ENCODE measurements at regions not wholly inside any gene's neighbourhood (a gene's known extent, or its start where the extent isn't known, plus 50 kb on each side); places are given as distances from the start of the nearest gene placed in this dataset.

- TF ChIP-seq CEBPB (IDR thresholded peaks at IDR 0.05) = no peak
These were observed 455.7 kb downstream of the CDH8 start for GRCh38 chr16:61580579-61580978.

GRCh38 chr16:61579195-61579594 is 457.0 kb downstream of the CDH8 start:
- TF ChIP-seq NFIC (IDR thresholded peaks at IDR 0.05) = no peak
- TF ChIP-seq YY1 (IDR thresholded peaks at IDR 0.05; ENCODE audit: low read depth) = no peak
- TF ChIP-seq USF1 (IDR thresholded peaks at IDR 0.05) = no peak
- TF ChIP-seq TEAD4 (IDR thresholded peaks at IDR 0.05) = no peak
- TF ChIP-seq CREB1 (IDR thresholded peaks at IDR 0.05; ENCODE audit: low read depth) = no peak
- no peak for TF ChIP-seq CEBPB (IDR thresholded peaks at IDR 0.05)
- no peak for TF ChIP-seq REST (IDR thresholded peaks at IDR 0.05; ENCODE audit: low read depth)
- TF ChIP-seq EP300 (IDR thresholded peaks at IDR 0.05; ENCODE audit: borderline replicate concordance) = no peak
- TF ChIP-seq EGR1 (IDR thresholded peaks at IDR 0.05) = no peak
- TF ChIP-seq MAX (IDR thresholded peaks at IDR 0.05) = no peak
- no peak for TF ChIP-seq TAF1 (IDR thresholded peaks at IDR 0.05; ENCODE audit: low read depth)

GRCh38 chr16:61576476-61576875 is 459.8 kb downstream of the CDH8 start:
- no peak for TF ChIP-seq CREB1 (IDR thresholded peaks at IDR 0.05; ENCODE audit: low read depth)
- TF ChIP-seq EP300 (IDR thresholded peaks at IDR 0.05; ENCODE audit: borderline replicate concordance) = no peak
- no peak for TF ChIP-seq TAF1 (IDR thresholded peaks at IDR 0.05; ENCODE audit: low read depth)
- TF ChIP-seq TCF12 (IDR thresholded peaks at IDR 0.05; ENCODE audit: low read depth) = no peak
- no peak for TF ChIP-seq MAX (IDR thresholded peaks at IDR 0.05)
- no peak for TF ChIP-seq RAD21 (IDR thresholded peaks at IDR 0.05; ENCODE audit: low read depth)
- no peak for TF ChIP-seq ZBTB7A (IDR thresholded peaks at IDR 0.05; ENCODE audit: low read depth)
- no peak for TF ChIP-seq REST (IDR thresholded peaks at IDR 0.05; ENCODE audit: low read depth)
- TF ChIP-seq TEAD4 (IDR thresholded peaks at IDR 0.05) = no peak
- no peak for TF ChIP-seq EGR1 (IDR thresholded peaks at IDR 0.05)
- TF ChIP-seq YY1 (IDR thresholded peaks at IDR 0.05; ENCODE audit: low read depth) = no peak
- TF ChIP-seq USF1 (IDR thresholded peaks at IDR 0.05) = no peak
- TF ChIP-seq CEBPB (IDR thresholded peaks at IDR 0.05) = no peak

GRCh38 chr16:61575617-61576016 is 460.6 kb downstream of the CDH8 start:
- TF ChIP-seq MAX (IDR thresholded peaks at IDR 0.05) (no peak), YY1 (IDR thresholded peaks at IDR 0.05; ENCODE audit: low read depth) (no peak), CREB1 (IDR thresholded peaks at IDR 0.05; ENCODE audit: low read depth) (no peak), USF1 (IDR thresholded peaks at IDR 0.05) (no peak), EGR1 (IDR thresholded peaks at IDR 0.05) (no peak), TEAD4 (IDR thresholded peaks at IDR 0.05) (no peak), EP300 (IDR thresholded peaks at IDR 0.05; ENCODE audit: borderline replicate concordance) (no peak), FOXM1 (IDR thresholded peaks at IDR 0.05; ENCODE audit: borderline replicate concordance, low read depth) (no peak), ZBTB7A (IDR thresholded peaks at IDR 0.05; ENCODE audit: low read depth) (no peak), CEBPB (IDR thresholded peaks at IDR 0.05) (no peak), REST (IDR thresholded peaks at IDR 0.05; ENCODE audit: low read depth) (no peak), NFIC (IDR thresholded peaks at IDR 0.05) (no peak), TCF12 (IDR thresholded peaks at IDR 0.05; ENCODE audit: low read depth) (no peak), RAD21 (IDR thresholded peaks at IDR 0.05; ENCODE audit: low read depth) (no peak)
